HG03196 (cell line): ENCODE measurements at regions not wholly inside any gene's neighbourhood (a gene's known extent, or its start where the extent isn't known, plus 50 kb on each side); places are given as distances from the start of the nearest gene placed in this dataset.
"Not testable (repeated sequence)": the region's sequence is repeated elsewhere in the genome, so short reads cannot be mapped to it uniquely, and the experiment has no call there.

Experiments
- ATAC-seq: cut with Tn5 transposase; IDR thresholded peaks from one replicate; pipeline ENCODE4 v1.9.1; 2021; ENCODE audit not compliant: unreplicated experiment

DNA sequence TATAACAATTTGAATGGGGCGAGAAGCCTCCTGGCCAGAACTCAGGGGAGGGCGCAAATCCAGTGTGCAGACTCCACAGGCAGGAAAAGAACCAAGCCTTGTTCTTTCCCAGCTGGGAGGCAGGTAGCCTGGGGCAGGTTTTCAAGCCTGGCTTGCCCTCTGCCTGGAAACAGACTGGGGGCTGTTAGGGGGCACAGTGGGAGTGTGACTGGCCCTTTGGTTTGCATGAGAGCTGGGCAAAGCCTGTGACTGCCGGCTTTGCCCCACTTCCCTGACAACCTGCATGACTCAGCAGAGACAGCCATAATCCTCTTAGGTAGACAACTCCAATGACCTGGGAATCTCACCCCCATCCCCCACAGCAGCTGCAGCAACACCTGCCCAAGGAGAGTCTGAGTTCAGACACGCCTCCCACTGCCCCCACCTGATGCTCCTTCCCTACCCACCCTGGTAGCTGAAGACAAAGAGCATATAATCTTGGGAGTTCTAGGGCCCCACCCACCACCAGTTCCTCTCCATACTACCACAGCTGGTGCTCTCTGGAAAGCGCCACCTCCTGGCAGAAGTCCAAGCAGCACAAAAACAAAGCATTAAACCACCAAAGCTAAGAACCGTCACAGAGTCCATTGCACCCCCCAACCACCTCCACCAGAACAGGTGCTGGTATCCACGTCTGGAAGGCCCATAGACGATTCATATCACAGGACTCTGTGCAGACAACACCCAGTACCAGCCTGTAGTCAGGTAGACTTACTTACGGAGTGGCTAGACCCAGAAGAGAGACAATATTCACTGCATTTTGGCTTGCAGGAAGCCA lies 402.5 kb downstream of the STK39 start:
- no peak for ATAC-seq

DNA sequence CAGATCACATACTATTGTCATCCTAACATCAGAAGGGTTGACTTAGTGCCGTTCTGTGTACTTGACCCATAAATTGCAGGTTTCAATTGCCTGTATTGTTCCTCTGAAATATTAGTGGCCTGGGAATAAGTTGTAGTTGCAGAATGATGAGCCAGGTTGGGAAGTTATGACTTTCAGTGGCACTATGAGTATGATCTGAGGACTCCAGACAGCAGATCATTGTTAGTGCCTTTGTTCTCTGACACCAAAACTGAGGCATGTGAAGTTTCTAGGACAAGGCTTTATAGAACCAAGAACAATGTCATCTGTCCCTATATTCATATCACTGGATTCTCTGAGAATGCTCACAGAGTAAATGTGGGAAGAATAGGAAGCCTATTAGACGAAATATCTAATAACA lies 403.7 kb downstream of the STK39 start:
- ATAC-seq = no peak

DNA sequence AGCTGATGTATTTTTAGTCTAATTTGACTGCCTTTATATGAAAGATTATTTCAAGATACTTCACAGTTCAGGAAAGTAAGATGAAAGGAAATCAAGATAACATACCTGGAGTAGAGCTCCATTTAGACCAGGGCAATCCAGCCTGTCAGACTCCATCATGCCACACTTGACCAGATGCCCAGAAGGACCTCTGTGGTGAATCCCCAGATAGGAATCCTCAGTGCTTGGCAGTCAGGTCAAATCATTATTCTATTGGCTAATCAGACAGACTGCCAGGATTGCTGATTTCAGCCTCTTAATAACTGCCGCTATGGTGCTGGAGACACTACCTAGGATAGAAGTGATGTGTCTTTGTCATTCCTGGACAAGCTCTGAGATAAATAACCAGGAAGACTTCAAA lies 404.2 kb downstream of the STK39 start:
- ATAC-seq = no peak

DNA sequence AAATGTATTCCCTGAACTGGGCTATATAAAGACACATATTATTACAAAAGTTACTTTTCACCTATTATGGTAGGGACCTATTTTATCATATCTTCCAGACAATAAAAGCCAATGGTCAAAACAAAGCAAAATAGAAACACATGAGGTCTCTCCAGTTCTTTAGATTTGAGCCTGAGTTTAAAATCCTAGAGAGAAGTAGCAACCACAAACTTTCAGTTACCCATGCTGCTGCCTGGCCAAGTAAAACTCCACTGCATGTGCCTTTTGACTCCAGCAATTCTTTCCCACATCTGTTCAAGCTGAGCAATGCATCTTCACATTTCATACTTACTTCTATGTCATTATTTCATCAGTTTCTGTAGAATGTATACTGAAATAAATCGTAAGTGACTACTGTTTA lies 405.3 kb downstream of the STK39 start:
- ATAC-seq = no peak

DNA sequence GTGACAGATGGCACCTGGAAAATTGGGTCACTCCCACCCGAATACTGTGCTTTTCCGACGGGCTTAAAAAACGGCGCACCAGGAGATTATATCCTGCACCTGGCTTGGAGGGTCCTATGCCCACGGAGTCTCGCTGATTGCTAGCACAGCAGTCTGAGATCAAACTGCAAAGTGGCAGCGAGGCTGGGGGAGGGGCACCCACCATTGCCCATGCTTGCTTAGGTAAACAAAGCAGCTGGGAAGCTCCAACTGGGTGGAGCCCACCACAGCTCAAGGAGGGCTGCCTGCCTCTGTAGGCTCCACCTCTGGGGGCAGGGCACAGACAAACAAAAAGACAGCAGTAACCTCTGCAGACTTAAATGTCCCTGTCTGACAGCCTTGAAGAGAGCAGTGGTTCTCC lies 412.1 kb downstream of the STK39 start:
- not testable (repeated sequence) for ATAC-seq

DNA sequence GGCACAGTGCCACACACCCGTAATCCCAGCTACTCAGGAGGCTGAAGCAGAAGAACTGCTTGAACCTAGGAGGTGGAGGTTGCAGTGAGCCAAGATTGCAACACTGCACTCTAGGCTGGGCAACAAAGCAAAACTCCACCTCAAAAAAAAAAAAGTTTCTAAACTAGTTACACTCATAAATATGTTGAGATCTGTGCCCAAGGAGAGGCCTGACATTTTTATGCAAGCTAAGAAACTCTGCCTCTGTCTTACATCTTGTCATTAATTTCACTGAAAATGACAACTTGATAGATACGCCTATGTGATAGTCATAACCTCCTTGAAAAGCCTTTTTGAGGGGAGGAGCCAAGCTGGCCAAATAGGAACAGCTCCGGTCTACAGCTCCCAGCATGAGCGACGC lies 412.7 kb downstream of the STK39 start:
- ATAC-seq = no peak

DNA sequence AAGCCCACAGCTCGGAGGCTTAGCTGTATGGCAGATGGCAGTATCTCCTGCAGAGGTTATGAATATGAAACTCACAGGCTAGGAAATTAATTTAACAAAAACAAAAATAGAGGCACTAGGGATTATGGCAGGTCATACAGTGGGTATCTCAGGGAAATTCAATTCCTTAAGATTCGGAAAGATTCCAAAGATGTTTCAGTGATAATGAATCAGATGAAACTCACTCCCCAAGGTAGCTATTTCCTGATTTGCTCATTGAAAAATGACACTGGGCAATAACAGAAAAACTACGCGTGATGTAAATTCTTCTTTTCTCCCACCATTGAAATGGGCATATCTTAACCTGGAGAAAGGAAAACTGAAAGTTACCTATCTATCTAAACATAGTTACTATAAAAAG lies 414.1 kb downstream of the STK39 start:
- ATAC-seq = no peak

DNA sequence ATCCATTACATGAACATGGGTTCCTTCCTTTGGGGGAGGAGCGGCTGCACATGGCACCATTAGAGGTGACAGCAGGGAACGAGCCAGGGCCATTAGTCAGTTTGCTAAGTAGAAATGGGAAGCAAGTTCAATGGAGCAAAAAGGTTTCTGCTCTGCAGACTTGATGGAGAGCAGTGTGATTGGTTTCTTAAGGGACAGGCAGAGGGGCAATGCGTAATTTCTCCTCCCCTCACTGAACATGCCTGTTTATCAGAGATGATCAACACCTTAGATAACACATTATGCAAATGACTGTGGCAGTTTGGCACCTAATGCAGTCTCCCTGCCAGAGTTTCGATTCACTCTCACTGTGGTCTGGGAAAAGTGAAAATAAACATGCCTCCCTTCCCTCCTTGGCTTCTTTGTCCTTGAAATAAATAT lies 414.5 kb downstream of the STK39 start:
- no peak for ATAC-seq

DNA sequence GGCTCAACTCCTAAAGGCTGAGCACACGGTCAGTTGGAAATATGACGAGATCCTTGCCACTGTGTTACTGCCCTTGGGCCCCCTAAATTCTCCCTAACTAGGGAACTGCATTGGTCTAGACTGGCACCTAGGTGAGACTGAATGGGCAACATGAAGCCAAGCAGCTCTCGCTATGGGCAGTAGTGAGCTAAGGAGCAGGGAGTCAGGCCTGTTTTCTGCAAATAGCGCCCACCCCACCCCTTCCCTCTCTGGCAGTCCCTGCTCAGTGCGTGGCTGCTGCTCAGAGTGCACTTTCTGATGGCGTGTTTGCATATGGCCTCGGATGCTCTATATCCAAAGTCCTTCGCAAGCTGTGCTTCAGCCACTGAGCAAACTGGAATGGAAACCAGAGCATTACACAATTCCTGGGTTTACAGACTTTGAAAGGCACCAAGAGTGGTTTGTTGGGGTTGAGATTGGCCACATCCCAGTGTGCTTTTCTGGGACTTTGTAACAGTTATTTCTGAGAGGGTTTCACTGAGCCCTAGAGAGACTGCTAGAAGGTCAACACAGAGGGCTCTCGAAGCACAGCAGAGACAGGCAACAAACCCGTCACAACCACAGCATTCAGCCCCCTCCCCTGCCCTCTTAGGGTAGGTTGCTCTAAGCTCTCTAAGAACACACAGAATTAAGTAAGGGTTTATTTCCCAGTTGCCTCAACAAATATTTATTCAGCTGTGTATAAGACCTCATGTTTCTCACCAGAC lies 419.9 kb downstream of the STK39 start:
- no peak for ATAC-seq

DNA sequence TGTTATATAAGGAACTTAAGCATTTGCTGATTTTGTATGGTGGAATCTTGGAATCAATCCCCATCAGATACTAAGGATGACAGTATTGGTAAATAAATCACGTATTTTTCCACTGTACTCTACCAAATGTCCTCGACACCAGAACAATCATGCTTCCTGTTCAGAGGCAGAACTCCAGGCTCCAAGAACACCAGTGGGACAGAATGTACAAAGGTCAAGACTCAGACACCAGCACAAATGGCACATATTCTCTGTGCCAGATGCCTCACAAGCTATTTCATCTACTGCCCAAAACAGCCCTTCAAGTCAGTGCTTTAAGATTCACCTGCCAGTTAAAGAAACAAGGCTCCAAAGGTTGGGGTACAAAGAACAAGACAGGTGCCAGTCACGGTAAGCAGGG lies 420.5 kb downstream of the STK39 start:
- ATAC-seq = no peak

DNA sequence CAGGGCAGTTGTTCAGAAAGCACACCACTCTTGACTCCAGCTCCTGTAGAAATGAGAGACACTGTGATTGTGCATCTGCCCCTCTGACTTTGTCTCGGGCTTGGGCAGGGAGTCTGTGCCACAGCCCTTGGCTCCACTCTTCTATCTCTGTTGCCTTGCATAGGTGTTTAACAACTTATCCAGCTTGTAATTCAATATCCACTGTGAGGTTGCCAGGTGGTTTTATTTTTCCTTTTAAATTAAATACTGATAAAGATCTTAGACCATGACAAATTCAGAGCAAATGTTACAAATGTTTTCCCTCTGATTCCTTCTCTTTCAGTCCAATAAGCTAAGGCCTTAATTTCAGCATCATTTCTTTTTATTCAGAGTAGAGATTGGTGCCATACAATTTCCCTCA lies 421.7 kb downstream of the STK39 start:
- ATAC-seq = no peak

DNA sequence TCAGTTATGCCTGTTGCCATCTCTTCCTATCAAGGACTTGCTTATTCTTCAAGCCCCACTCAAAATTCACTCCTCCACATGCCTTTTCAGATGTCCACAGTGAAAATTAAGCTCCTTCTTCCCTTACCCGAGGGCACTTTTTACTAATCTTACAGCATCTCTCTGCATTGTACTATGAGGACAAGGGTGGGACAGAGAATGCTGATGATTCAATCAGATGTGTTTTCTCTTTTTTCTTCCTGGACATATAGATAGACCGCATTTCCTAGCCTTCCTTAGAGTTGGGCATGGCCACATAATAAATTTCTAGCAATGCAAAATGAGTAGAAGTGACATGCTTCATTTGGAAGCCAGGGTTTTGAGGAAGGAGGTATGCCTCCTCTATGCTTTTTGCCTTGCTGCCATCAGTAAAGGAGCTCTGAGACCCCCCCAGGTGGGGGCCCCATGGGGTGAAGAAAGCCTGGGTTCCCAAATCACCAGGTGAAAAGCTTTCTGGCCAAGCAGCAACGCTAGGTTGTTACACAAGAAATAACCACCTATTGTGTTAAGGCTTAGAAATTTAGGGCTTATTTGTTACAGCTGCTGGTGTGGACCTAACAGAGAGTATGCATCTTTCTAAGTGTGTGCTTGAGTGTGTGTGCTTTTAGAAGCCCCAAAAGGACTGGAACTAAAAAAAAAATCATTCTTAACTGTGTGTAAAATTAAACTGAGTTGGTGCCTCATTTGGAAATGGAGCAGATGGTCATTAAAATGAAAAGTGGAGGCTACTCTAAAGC lies 424.5 kb downstream of the STK39 start:
- ATAC-seq = no peak

DNA sequence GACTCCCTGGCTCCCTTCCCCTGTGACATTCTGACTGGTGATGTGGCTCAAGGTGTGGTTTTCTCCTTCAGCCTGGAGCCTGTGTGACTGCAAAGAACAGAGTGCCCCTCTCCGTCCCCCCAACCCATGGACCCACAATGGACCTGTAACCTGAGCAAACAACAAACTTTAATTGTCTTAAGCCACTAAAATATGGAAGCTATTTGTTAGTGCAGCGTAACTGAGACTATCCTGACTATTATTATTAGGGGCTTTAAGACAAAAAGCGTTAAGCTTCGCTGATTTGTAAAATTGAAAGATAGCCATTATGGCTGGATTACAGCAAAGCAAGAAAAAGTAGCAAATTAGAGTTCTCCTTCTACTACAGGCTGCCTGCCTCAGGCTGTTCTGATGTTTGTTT lies 426.9 kb downstream of the STK39 start:
- ATAC-seq = no peak

DNA sequence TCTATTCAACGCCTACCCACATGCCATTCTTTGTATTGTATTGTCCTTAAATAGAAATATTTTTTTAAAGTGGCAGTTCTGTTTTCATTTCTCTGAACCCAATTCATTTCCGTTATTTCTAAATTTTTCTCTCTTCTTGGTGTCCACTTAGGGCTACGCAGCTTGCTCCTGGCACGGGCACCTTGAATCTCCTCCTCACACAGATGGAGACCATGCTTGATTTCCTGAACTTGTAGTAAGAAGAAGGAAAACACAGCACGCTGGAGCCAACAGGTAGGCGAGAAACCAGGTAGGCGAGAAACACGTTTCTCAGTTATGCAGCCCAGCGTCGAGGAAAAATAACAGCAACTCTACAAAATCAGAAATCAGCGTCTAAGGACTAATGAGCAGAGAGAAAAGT lies 428.9 kb downstream of the STK39 start:
- ATAC-seq = no peak

DNA sequence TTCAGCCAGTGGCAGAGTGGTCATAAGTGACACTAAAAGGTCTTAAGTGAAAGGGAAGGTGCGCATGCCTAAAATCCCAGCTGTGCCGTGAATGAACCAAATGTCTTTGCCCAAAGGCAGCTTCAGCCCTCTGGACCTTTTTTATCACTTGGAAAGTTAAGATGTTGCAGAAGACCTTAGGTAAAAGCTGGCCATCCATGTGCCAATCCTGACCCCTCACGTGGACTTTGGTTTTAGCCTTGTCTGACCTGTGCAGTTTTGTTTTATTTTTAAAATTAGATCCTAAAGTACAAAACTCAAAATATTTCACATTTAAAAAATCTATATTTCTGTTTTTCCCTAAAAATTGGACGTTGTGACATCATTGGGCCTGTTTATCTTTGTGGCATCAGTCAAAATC lies 429.5 kb downstream of the STK39 start:
- ATAC-seq = no peak

DNA sequence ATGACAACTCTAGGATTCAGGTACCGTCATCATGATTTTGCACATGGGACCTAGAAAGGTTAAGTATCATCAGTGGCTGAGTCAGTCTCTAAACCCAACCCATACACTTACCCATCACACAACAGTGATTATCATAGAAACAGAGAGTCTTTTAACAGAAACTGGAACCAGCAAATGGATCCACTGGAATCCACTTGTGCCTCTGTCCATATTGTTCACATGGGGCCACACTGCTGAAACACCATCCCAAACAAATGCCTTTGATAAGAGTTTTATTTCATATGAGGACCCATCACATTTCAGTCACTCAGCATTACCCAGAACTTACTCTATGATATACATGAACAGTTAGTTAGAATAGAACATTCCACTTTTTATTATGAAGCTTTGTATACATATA lies 430.0 kb downstream of the STK39 start:
- no peak for ATAC-seq

DNA sequence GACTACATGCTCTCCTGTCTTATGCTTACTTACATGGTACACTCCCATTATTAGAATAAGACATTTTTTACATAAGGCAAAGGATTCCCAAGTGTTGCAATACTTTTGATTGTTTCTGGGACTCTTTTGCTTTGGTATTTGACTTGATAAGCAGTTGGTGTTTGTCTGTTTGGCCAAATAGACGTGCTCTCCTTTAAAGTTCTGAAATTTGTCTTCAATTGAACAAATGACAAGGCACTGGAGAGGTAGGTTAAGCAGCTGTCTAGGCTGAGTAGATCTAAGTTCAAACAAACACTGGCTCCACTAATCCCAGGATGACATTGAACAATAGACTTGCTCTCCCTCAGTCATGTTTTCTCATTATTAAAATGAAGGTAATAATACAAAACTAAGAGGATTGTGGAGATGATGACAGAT lies 430.5 kb downstream of the STK39 start:
- ATAC-seq = no peak

DNA sequence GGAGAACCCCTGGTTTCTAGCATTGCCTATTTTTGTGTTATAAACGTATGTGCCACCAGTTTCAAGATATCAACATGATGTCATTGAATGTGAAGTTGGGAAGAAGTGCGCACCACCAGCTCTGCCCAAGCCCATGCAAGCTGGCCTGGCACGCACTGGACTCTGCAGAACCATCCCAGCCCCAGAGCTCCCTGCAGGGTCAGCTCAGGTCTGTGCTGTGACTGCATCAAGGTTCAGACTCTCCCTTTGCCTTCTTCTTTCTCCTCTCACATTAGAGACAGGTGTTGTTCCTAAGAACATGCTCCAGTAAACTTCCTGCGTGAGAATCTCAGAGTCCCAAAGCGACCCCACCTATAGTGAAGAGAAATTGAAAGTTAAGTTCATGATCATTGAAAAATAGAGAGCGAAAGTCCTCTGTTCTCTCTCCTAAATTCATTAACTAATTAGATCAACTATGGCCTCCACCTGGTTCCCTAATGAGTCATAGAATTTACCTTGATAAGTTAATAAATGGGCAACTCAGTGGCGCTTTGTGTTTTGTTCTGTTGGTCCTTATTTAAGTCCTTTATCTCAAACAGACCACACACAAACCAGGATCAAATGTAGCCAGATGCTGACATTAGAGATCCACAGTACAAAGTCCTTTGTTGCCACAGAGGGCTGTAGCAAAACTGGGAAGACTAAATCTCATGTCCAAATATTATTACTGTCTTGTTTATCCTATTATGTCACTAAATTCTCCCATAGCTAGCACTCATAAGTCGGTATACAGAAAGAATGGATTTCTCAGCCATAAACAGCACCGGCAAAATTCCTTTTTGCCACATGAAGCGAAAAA lies 432.3 kb downstream of the STK39 start:
- ATAC-seq = peak; percentile 81

DNA sequence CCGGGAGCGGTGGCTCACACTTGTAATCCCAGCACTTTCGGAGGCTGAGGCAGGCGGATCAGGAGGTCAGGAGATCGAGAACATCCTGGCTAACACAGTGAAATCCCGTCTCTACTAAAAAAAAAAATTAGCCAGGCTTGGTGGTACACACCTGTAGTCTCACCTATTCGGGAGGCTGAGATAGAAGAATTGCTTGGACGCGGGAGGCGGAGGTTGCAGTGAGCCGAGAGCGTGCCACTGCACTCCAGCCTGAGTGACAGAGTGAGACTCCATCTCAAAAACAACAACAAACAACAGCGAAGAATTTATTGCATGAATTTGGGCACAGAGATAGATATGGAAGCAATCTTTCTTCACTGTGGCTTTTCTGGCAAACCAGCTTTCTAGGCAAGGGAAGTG lies 432.9 kb downstream of the STK39 start:
- ATAC-seq = not testable (repeated sequence)

DNA sequence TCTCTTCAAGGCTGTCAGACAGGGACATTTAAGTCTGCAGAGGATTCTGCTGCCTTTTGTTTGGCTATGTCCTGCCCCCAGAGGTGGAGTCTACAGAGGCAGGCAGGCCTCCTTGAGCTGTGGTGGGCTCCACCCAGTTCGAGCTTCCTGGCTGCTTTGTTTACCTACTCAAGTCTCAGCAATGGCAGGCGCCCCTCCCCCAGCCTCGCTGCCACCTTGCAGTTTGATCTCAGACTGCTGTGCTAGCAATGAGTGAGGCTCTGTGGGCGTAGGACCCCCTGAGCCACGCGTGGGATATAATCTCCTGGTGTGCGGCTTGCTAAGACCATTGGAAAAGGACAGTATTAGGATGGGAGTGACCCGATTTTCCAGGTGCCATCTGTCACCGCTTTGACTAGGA lies 437.6 kb downstream of the STK39 start:
- ATAC-seq = not testable (repeated sequence)

DNA sequence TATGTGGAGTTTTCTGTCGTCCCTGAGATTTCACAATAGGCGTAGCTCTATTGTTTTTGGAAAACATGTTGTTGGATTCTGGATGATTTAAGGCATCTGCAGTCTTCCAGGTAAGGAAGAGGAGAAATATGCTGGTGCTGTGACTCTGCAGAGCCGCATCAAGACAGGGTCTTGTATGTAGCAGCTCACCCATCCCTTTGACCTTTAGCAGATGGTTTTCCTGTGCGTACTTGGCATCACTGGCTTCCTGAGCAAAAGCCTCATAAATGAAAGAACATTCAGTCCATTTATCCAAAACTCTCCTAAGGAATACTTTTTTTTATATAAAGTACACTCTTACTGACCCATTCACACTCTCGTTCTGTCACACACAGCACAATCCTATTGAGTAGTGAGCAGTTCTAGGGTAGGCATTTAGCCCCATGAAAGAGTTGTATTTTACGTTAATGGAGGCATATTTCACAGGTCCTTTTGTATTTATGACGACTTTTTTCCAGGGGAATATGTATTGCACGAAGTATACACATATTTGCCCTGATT lies 443.9 kb downstream of the STK39 start:
- ATAC-seq = no peak
